ENCODE measurements at regions not wholly inside any gene's neighbourhood (a gene's known extent, or its start where the extent isn't known, plus 50 kb on each side); places are given as distances from the start of the nearest gene placed in this dataset.

GRCh38 chr21:23542097-23542496, 2065.2 kb downstream of the MRPL39 start:
- TF ChIP-seq CTCF (tag by site-specific recombination; IDR thresholded peaks at IDR 0.05) (no peak), ZNF426 (tag by site-specific recombination; IDR thresholded peaks at IDR 0.05) (no peak), ZBTB8A (tag by site-specific recombination; IDR thresholded peaks at IDR 0.05) (no peak), KLF10 (tag by site-specific recombination; IDR thresholded peaks at IDR 0.05) (no peak), TSHZ1 (tag by site-specific recombination; IDR thresholded peaks at IDR 0.05; ENCODE audit: borderline replicate concordance) (no peak)

All from HEK293 (cell line).